HG03442 (cell line): ENCODE measurements at regions not wholly inside any gene's neighbourhood (a gene's known extent, or its start where the extent isn't known, plus 50 kb on each side); places are given as distances from the start of the nearest gene placed in this dataset.

ENCODE experiments used
- ATAC-seq: cut with Tn5 transposase; IDR thresholded peaks from one replicate; pipeline ENCODE4 v1.9.1; 2021; ENCODE audit warnings: mild to moderate bottlenecking, moderate library complexity; ENCODE audit not compliant: unreplicated experiment

DNA sequence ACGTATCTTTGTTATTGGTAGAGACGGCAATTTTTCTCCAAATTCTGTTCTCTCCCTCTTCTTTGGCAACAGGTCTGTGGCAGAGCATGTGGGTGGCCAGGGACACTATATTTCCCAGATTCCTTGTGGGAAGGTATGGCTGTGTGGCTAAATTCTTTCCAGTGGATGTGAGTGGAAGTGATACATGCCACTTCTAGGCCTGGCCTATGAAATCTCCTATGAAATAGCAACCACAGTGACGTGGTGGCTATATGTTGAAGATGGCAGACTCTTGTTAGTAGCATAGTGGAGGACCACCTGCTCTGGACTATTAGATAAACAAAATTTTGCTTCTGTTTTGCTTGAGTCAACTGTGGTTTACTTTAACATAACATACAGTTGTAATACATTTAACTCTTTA, 243.3 kb downstream of the IL20RB start:
- no peak for ATAC-seq

GRCh38 chr3:137202941-137203340, 245.2 kb downstream of the IL20RB start:
- ATAC-seq: no peak

GRCh38 chr3:137204409-137204808, 246.6 kb downstream of the IL20RB start:
- ATAC-seq: no peak

DNA sequence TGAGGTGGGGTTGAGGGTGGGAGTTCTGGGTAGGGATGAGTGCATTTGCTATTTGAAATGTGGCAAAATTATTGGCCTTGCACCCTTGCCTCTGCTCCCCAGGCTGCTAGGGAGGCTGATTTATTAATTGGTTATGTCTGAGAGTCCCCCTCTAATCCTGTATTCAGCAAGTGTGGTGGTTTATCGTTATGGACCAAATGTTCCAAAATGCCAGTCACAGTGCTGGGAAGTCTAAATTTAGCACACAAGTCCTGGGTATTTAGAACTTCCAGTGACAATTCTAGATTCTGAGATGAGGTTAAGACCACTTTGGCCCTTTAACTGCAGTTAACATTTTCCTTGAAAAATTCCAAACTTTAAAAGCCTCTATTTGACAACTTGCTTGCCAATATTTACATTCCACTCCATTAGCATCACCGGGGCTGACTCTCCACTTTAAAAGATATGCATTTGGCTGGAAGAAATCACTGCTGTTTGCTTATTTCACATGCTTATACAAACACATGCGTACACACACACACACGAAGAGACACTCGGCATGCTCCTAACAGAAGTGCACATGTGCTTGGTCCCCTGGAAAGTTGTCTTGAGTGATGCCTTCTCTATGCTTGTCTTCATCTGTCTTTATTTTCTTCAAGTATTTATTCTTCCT, 247.7 kb downstream of the IL20RB start:
- no peak for ATAC-seq

GRCh38 chr3:137207616-137208015, 249.8 kb downstream of the IL20RB start:
- no peak for ATAC-seq

DNA sequence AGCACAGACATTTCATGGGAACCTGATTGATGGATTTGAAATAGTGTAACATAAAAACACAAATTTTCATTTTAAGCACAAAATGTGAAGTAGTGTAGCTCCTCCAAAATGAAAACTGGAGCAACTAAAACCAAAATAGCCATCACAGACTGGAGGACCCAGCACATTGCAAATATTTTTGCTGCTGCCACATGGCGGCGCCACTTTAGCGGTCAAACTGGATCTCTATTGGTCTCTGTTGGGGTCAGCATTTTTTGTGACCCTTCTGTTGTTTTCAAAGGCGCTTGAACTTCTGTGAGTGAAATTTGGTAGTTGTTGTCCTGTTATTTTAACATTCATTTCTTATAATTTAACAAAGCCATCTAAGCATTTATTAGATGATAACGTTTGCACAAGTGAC, 259.9 kb downstream of the IL20RB start:
- no peak for ATAC-seq

- no peak for ATAC-seq
These were observed 262.1 kb downstream of the IL20RB start for GRCh38 chr3:137219801-137220445.

GRCh38 chr3:137222736-137223225, 265.0 kb downstream of the IL20RB start:
- no peak for ATAC-seq

DNA sequence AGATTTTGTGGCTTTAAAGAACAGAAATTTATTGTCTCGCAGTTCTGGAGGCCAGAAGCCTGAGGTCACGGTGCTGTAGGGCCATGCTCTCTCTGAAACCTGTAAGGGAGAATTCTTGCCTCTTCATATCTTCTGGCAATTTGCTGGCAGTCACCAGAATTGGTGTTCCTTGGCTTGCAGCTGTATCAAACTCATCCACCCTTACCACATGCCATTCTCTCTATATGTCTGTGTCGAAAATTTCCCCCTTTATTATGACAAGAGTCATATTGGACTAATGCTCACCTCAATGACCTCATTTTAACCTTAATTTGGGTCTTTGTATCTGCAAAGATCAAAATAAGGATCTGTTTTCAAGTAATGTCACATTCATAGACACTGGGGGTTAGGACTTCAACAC, 266.7 kb downstream of the IL20RB start:
- no peak for ATAC-seq

DNA sequence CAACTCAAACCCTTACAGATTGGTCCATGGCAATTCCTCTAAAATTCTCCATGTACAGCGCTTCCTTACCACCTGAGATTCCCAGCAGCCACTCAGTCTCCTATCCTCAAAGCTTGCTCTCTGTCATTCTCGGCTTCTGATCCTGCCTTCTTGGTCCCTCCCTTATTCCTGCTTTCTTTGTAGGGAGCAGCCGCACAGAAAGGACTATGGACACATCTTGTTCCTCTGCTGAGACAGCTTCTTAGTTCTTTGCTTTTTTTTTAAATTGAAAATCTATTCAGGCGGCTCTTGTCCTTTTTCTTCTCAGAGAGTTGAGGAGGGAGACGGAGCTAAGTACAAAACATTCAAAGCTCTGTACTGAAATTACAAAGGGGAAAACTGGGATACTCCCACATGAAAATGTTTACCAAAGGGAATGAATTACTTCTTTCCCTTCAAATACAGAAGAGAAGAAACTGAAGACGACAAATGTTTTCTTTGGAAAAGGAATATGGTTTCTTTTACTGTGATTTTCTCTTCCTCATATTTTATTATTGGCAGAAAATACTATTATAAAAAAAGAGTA, 285.1 kb downstream of the IL20RB start:
- ATAC-seq: no peak

- ATAC-seq: no peak
These were observed 288.7 kb downstream of the IL20RB start for GRCh38 chr3:137246491-137246890.

DNA sequence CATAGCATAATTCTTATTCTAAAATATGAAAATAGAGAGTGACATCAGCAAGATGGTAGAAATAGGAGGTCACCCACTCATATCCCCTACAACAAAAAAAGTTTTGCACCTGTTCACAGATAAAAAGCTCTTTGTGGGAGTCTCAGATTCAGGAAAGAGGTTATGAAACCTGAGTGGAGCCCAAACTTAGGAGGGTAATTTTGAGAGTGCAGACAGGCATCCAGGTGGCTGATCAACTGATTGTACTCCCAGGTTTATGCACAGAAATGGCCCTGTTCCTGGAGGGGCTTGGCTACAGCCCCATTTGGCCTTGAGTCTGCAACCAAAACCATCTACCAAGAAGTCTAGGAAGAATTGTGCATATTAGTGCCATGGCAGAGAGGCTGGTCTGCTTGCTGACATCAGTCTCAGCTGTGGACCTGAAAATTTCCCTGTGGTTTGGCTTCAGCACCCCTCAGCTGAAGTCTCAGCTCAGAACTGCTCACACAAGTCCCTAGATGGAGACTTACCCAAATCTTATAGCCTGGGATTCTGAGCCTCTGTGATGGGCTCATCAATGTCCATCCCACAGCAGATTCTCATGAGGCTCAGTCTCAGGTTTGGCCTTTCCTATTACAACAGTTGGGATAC, 291.6 kb downstream of the IL20RB start:
- ATAC-seq: no peak

DNA sequence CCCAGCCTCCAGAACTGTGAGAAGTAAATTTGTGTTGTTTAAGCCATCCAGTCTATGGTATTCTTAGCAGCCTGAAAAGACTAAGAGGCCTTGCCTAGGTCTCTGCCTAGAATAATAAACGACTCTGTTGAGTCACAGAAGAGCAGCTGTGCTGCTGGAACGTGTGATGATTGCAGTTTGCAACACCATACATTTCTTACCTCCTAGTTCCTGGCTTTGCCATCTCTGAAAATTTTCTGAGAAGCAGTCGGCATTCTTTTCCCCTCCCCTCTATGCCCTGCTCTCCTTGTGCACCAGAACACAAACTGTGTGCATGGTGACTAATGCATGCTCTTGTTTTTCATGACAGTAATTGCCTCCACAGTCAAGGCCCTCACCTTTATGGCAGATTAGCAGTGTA, 301.3 kb downstream of the IL20RB start:
- no peak for ATAC-seq

DNA sequence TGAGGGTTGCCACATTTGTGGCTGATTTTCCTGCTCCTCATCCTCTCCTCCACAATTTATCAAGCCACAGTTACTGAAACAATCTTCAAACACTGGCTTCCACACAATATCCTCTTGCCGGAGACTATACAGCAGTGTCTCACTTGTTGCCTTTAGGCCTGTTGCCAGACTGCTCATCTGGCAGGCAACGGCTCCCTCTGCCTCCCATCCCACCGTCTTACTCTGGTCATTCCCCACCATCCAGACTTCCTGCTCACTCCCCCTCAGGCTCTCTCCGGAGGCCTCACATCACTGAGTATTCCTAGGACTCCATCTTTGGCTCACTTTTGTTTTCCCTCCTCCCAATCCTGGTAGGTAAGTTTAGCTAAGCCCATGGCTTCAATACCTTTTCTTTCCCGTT, 301.9 kb downstream of the IL20RB start:
- ATAC-seq: no peak

- no peak for ATAC-seq
These were observed 306.5 kb downstream of the IL20RB start for GRCh38 chr3:137264071-137264820.

DNA sequence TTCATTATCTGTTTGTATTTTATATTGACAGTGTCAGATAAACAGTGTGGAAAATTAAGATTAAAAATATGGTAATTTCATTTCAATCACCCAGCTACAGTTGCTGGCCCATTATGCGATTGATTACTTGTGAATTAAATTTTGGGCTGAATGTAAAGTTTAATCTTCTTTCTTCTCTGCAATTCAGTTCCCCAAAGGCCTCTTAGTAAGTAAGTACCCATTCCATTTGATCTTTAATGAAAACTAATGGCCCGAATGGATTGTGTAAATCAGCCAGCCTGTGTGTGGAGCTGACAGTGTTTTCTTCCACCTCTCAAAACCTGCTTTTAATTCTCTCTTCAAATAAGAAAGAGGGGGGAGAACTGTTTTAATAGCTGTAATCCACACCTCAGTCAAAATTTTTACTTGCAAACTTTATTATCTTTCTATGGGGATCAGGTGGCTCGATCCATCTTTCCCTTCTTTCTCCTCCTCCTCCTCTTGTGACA, 307.1 kb downstream of the IL20RB start:
- no peak for ATAC-seq

GRCh38 chr3:137282871-137283270, 325.1 kb downstream of the IL20RB start:
- no peak for ATAC-seq

GRCh38 chr3:137285924-137286323, 328.1 kb downstream of the IL20RB start:
- ATAC-seq: no peak

DNA sequence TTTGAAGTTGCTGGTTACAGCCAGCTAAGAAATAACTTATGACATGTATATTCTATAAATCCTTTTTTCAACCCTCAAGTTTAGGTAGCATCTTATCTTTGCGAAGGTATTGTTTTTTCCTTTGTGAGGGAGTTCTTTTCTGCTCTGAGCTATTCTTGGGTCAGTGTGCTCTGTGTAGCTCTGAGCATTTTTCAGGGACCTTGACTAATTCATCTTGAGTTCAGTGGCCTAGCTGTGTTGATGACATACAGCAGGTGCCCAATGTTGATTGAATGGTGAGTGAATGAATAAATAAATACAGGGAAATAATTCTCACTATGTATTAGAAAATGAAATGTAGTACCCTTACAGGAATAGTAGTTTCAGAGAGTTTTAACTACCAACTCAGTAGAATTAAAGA, 335.3 kb downstream of the IL20RB start:
- ATAC-seq: no peak

GRCh38 chr3:137294139-137294538, 336.4 kb downstream of the IL20RB start:
- no peak for ATAC-seq

DNA sequence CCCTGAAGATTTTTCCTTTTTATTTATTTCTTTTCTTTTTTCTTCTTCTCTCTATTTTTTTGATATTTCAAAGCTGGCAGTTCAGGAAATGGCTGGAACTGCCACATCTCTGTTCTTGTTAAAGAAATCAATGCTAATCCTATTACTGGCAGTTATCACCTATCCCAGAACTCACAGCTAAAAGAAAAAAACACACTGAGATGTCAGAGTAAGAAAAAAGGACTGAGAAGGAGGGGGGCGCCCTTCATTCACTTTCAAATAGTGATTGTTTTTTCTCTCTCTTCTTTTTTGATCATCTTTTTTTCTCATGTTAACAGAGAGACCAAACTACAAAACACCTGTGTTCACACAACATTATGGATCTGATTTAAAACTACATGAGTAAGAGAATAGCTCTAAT, 337.1 kb downstream of the IL20RB start:
- no peak for ATAC-seq
